ENCODE measurements at regions not wholly inside any gene's neighbourhood (a gene's known extent, or its start where the extent isn't known, plus 50 kb on each side); places are given as distances from the start of the nearest gene placed in this dataset.

- no peak for TF ChIP-seq TAF1 (IDR thresholded peaks at IDR 0.05; ENCODE audit: control insufficient read depth, extremely low read depth, insufficient read depth, low read length, severe bottlenecking)
- no peak for TF ChIP-seq ZNF740 (CRISPR knock-in tag; IDR thresholded peaks at IDR 0.05)
- TF ChIP-seq ZNF740 (tag; IDR thresholded peaks at IDR 0.05), result no peak
- no peak for TF ChIP-seq EP400 (IDR thresholded peaks at IDR 0.05)
- TF ChIP-seq HDAC8 (tag; IDR thresholded peaks at IDR 0.05), result no peak
- TF ChIP-seq E2F5 (CRISPR knock-in tag; IDR thresholded peaks at IDR 0.05), result no peak
Measured at GRCh38 chr10:50992356-50992901, 81.9 kb upstream of the PRKG1 start (continued).

GRCh38 chr10:50992972-50993766 lies 81.1 kb upstream of the PRKG1 start:
- Histone ChIP-seq H4K20me1 (replicated peaks; ENCODE audit: control insufficient read depth, insufficient read depth, low read length) (no peaks in the 10 kb centered on the region), H3K36me3 (ENCODE audit: control insufficient read depth, insufficient read depth, low read length) (no peaks in the 10 kb centered on the region), H3K9me1 (ENCODE audit: control insufficient read depth, insufficient read depth, low read length) (no peaks in the 10 kb centered on the region), H3K9me3 (replicated peaks; ENCODE audit: control insufficient read depth, insufficient read depth, low read depth, low read length) (no peaks in the 10 kb centered on the region), H3K9ac (ENCODE audit: insufficient read depth in 1 of 2, low read depth in 2 of 2, low read length in 2 of 2) (no peak overlapping the region), H3K4me2 (ENCODE audit: insufficient read depth, low read length) (no peak overlapping the region), H2AFZ (ENCODE audit: low read depth, low read length) (no peak overlapping the region), H3K79me2 (ENCODE audit: control insufficient read depth, insufficient read depth, low read length) (no peaks in the 10 kb centered on the region), H3K27me3 (ENCODE audit: control insufficient read depth in 2 of 2, insufficient read depth in 2 of 2, low read length in 2 of 2) (peaks cover 9 to 19% of the 10 kb centered on the region in 2 experiments; a peak in 4 of 5 replicates), H3K4me1 (replicated peaks in 1 of 2; ENCODE audit: control insufficient read depth in 2 of 2, insufficient read depth in 2 of 2, low read length in 2 of 2) (peaks cover 0 to 8% of the 10 kb centered on the region in 2 experiments; a peak in 1 of 5 replicates), H3K4me3 (no peak overlapping the region), H3K27ac (ENCODE audit: extremely low read depth, low read depth, low read length) (no peak overlapping the region)
- ChIA-PET CTCF (ENCODE audit: low intra/inter-chr PET ratio) (no interaction called here), POLR2A (interaction anchor here (0.6 kb wide), 1 partner anchor 24 kb away, joined by 3 read pairs; no protein-coding TSS in a partner anchor)
- WGBS (ENCODE audit: insufficient coverage, low coverage, missing lambda C conversion rate), result 2% methylated on average over 16 of the region's 16 CpGs
- in situ Hi-C loops (cut with MboI), result no loop called here
- DNase-seq (ENCODE audit: extremely low read depth in 1 of 4, low spot score in 3 of 4), result no peak
- intact Hi-C loops (cut with micrococcal nuclease), result no loop called here
- no peak for FAIRE-seq
- no peak for ATAC-seq
- BruUV-seq (replicated peaks), result no TSS peak
- TF ChIP-seq RBM34 (IDR thresholded peaks at IDR 0.05; ENCODE audit: borderline replicate concordance, insufficient read depth, low read length), result no peak
- no peak for TF ChIP-seq NFE2L1 (tag; IDR thresholded peaks at IDR 0.05; ENCODE audit: borderline replicate concordance, low read depth)
- TF ChIP-seq KDM5B (IDR thresholded peaks at IDR 0.05; ENCODE audit: insufficient replicate concordance, low read depth, low read length), result no peak
- TF ChIP-seq STAG1 (CRISPR knock-in tag; IDR thresholded peaks at IDR 0.05; ENCODE audit: borderline replicate concordance), result no peak
- TF ChIP-seq ZFP36 (IDR thresholded peaks at IDR 0.05; ENCODE audit: low read depth, low read length, partially characterized antibody), result no peak
- no peak for TF ChIP-seq NBN (IDR thresholded peaks at IDR 0.05; ENCODE audit: low read depth)
- TF ChIP-seq XRCC4 (IDR thresholded peaks at IDR 0.05; ENCODE audit: extremely low read depth, insufficient read depth, insufficient read length), result no peak
